ENCODE measurements at regions not wholly inside any gene's neighbourhood (a gene's known extent, or its start where the extent isn't known, plus 50 kb on each side); places are given as distances from the start of the nearest gene placed in this dataset.

DNA sequence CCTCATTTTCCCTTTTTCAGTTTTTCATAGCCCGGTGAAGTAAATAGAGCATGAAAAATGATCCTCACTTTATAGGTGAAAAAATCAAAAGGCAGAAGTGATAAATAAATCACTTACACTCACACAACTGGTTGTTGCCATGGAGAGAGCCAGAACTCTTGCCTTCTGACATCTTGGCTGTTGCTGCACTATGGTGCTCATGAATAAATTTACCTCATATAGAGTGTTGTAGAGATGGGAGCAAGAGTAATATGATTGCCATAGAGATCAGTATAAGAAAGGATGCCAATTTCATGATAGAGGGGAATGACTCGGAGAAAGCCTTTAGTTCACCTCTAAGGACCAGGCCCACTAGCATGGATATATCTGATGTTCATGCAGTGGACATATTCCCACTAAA is 82.5 kb upstream of the TMEM178A start:
- TF ChIP-seq POLR2A (IDR thresholded peaks at IDR 0.05), result no peak
- TF ChIP-seq, protein P1, sequence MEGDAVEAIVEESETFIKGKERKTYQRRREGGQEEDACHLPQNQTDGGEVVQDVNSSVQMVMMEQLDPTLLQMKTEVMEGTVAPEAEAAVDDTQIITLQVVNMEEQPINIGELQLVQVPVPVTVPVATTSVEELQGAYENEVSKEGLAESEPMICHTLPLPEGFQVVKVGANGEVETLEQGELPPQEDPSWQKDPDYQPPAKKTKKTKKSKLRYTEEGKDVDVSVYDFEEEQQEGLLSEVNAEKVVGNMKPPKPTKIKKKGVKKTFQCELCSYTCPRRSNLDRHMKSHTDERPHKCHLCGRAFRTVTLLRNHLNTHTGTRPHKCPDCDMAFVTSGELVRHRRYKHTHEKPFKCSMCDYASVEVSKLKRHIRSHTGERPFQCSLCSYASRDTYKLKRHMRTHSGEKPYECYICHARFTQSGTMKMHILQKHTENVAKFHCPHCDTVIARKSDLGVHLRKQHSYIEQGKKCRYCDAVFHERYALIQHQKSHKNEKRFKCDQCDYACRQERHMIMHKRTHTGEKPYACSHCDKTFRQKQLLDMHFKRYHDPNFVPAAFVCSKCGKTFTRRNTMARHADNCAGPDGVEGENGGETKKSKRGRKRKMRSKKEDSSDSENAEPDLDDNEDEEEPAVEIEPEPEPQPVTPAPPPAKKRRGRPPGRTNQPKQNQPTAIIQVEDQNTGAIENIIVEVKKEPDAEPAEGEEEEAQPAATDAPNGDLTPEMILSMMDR (IDR thresholded peaks at IDR 0.05), result no peak
- TF ChIP-seq POLR2AphosphoS5 (IDR thresholded peaks at IDR 0.05), result no peak
- TF ChIP-seq EP300 (IDR thresholded peaks at IDR 0.05), result no peak

All from stomach (tissue), 4 donors.